ENCODE measurements at regions not wholly inside any gene's neighbourhood (a gene's known extent, or its start where the extent isn't known, plus 50 kb on each side); places are given as distances from the start of the nearest gene placed in this dataset.
"Not testable (repeated sequence)": the region's sequence is repeated elsewhere in the genome, so short reads cannot be mapped to it uniquely, and the experiment has no call there.

DNA sequence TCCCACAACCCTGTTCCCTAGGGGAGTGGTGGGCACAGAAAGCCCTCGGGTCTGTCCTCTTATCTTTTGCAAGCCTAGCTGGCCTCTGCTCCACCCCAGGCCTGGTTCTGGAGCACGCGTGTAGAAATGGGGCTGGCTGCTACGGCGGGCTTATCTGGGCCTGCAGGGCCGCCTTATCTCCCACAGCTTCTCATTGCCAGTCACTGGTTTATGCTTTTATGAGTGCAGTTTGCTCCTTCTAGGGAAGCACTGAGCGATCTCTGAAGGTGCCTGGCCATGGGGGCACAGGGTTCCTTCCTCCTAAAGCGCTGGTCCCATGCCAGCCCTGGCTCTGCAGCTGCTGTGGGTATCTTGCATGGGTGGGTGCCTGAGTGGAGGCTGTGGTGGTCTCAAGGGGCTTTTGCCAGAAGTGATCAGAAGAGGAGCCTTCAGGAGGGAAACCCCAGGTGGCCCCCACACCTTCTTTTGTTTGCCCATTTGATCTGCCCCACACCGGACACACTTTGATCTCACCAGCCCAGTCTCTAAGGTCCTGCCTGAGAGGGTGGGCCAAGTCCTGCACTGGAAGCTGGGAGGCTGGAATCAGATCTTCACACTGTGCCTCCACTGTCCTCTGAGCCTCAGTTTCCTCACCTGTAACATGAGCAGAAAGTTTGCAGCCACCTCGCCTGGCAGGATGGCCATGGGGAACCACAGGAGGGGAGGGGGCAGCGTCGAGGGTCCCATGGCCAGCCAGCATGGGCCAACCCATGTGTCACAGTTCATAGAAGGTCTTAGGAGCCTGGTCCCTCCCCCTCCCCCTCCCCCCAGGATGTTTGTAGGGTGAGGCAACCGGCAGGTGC, 86.6 kb upstream of the FGF3 start:
- no peak for DNase-seq

GRCh38 chr11:69906453-69906907, 87.3 kb upstream of the FGF3 start:
- no peak for DNase-seq

DNA sequence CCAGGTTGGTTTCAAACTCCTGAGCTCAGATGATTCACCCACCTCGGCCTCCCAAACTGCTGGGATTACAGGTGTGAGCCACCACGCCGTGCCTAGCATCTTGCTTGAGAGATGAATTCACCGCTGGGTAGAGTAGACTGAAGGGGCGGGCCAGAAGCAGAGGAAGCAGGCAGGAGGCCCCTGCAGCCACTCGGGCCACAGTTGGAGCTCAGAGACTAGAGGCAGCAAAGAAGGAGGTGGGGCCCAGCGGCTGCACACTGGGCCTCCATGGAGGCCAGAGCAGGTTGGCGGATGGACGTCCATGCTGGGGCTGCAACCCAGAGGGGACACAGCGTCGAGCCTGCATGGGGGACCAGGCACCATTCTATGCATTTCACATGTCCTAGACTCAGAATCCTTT, 88.4 kb upstream of the FGF3 start:
- DNase-seq, result no peak

DNA sequence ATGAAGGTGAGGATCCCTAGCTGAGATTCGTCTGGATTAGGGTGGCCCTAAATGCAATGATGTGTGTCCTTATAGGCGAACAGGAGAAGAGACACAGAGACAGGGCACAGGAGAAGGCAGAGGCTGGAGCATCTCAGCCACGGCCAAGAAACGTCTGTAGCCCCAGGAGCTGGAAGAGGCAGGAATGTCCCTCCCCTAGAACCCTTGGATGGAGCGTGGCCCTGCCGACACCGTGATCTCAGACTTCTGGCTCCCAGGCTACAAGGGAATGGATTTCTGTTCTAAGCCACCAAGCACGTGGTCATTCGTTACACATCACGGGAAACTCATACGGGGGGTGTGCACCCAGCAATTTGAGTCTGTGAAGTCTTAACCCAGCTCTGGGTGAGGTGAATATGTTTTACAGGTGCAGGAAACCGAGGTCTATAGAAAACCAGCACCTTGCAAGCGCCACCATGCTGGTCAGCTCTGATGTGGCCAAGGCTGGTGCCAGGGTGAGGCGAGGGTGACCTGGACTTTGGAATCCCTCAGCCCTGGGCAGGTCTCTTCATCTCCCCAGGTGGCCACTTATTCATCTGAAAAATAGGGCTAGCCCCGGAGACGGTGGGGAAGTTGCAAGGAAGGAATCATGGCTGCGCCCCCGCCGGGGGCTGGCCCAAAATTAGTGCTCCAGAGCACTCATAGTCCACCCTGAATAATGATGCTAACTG, 89.5 kb upstream of the FGF3 start:
- DNase-seq, result no peak

GRCh38 chr11:69909561-69910518, 90.6 kb upstream of the FGF3 start:
- no peak for DNase-seq

DNA sequence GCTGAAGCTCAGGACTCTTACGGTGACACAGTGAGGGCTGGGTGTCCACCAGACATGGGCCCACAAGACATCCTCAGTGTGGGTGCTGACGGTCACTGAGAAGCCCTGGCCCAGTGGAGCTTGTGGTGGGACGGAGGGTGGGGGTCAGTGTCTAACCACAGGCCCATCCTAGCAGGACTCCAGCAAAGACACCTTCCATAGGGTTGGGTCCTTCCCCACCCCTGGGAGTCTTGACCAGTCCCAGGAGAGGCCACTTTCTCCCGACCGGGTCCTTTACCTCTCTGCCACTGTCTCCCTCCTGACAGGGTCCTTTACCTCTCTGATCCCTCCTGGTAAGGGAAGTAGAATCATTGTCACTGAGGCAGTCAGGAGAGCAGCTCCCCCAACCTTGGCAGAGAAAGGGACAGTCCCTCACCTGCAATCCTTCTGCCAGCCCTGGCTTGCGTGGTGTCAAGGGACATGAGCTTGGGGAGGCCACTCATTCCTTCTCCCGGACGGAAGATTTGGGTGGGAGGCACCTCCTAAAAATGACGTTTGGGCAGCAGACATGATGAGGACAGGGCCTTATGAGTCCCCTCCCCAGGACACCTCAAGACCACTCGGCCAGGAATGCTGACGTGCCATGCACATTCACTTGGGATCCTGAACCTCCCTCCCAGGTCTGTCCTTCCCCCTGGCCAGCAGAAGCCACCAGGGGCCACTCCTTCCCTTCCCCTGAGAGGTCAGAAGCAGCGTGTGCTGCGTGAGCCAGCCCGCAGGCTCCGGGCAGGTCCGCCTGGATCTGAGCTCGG, 91.5 kb upstream of the FGF3 start:
- no peak for DNase-seq

- no peak for DNase-seq
Measured at GRCh38 chr11:69911310-69912160, 92.3 kb upstream of the FGF3 start.

DNA sequence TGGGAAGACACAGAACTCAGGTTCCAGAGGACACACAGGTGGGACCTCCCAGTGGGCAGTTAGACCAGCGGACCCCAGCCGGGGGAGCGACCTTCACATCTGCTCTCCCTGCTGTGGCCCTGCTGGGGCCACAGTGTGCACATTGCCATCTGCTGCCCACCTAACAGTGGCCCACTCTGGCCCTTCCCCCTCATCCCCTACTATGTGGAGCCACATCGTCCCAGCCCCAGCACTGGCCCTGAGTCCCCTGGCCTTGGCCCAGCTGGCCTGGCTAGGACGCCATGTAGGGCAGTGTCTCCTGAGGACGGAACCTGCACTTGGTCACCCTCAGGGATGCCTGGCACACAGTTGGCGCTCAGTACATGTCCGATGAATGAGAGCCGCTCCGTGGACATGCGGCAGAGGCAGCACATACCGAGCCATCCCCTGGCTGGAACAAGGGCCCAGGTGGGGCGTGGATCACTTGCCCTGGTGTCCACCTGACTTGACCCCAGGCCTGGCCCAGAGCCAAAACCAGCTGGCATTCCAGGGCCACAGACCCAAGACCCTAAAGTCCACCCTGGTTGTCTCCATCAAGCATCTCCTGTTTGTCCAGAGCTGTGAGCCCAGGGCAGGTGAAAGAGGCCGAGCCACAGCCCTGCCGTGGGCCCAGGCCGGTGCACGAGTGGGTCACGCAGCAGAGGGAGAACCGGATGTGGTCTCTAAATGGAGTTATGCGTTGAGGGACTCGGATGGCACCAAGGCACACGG, 93.1 kb upstream of the FGF3 start:
- DNase-seq, result no peak

DNA sequence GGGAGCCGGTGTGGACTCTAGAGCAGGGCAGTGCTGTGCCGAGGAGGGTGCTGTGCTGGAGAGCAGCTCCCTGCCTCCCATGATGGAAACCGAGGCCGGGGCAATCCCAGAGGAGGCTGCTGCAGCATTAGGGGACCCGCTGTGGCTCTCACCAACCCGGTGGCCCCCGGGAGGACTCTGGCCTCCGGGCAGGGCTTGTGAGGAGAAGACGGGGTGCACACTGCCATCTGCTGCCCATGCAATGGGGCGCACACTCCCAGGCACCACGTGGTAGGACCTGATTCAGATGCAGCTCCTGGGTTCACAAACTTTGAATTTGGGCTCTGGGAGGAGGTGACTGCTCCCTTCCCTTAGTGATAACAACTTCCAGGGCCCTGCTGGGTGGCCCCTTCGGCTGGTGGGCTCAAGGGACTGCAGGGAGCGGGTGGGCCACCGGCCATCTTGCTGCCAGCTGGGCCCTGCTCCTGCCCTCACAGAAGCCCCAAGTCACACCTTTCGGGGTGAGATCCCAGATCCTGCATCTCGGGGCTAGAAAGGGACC, 93.8 kb upstream of the FGF3 start:
- no peak for DNase-seq

GRCh38 chr11:69913591-69914285, 94.5 kb upstream of the FGF3 start:
- no peak for DNase-seq

DNA sequence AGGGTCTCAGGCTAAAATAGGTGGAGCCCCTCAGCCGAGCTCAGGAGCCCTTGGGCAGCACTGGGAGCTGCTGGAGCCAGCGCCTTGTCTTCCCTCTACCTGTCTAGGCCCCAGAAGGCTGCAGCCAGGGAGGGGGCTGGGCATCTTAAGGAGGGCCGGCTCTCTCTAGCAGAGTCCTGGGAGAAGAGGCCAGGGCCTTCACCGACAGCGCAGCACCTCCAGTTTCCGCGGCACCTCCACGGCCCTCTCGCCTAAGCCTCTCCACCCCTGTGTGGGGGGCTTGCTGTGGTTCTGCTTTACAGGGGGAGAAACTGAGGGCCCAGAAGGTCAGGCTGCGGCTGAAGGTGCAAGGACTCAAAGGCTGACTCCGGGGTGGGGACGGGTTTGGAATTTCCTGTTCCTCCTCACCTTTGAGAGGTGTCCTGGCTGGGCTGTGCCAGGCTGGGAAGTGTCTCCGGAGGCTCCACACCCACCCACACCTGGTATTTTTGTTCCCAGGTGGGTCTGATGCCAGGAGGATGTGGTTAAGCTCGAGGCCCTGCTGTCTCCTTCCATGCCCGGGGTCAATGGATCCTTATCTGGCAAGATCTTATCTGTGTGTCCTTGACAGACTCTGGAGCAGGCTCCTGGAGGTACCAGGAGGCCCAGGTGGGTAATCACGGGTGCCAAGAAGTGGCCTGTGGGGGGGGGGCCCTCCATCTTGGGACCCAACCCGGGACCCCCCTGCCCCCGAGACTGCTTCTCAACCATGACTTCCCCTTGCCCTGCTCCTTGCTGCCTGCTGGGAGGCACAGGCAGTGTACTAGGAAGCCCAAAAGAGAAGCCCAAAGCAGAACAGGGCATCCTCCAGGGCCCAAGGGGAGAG, 95.3 kb upstream of the FGF3 start:
- DNase-seq, result no peak

GRCh38 chr11:69915151-69915500, 95.9 kb upstream of the FGF3 start:
- no peak for DNase-seq

- DNase-seq, result peak; percentile 43
Measured at GRCh38 chr11:69915501-69916250, 96.5 kb upstream of the FGF3 start.

DNA sequence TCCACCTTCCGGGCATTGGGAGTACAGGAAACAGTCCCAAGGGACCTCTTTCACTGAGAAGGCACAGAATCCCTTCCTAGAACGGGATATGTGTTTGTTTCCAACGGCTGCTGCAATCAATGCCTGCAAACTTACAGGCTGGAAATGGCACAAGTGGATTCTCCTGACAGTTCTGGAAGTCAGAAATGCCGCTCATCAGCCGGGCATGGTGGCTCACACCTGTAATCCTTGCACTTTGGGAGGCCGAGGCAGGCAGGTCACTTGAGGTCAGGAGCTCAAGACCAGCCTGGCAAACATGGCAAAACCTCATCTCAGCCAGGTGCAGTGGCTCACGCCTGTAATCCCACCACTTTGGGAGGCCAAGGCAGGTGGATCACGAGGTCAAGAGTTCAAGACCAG, 97.0 kb upstream of the FGF3 start:
- DNase-seq, result not testable (repeated sequence)

- no peak for DNase-seq
Measured at GRCh38 chr11:69916806-69917387, 97.7 kb upstream of the FGF3 start.

DNA sequence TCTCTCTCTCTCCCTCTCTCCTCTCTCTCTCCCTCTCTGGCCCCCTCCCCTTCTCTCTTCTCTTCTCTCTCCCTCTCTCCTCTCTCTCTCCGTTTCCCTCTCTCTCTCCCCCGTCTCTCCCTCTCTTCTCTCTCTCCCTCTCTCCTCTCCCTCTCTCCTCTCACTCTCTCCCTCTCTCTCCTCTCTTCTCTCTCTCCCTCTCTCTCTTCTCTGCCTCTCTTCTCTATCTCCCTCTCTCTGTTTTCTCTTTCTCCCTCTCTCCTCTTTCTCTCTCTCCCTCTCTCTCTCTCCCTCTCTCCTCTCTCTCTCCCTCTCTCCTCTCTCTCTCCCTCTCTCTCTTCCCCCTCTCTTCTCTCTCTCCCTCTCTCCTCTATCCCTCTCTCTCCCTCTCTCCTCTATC, 98.3 kb upstream of the FGF3 start:
- DNase-seq, result no peak

DNA sequence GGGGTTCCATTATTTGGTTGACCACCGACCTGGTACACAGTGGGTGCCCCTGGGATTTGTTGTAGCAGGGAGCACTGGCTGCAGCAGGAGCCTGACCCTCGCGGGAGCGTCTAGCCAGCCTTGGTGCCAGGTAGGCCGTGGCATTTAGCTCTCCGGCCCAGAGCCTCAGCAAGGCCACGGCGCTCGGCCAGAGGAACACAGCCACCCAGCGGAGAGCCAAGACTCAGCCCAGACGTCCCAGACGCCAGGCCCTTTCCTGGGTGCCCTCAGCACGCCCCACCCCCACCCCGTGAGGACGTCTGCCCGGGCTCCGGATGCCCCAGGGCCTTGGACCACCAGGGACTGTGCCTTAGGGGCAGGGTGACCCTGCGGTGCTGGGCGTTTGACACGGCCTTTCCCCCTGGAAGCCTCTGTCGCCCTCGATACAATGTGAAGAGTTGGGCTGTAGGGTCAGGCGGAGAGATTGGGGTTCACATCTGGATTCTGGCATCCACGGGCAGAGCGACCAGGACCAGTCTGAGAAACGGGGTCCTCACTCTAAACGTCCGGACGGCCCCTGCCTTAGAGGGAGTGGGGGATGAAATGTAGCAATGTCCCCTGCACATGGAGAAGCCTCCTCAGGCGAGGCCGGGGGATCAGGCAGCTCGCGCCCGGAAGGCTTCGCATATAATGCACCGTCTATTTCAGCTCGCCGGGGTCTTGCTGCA, 99.2 kb upstream of the FGF3 start:
- DNase-seq, result no peak
